HG02678 (cell line): ENCODE measurements at regions not wholly inside any gene's neighbourhood (a gene's known extent, or its start where the extent isn't known, plus 50 kb on each side); places are given as distances from the start of the nearest gene placed in this dataset.

Experiments used
- ATAC-seq: cut with Tn5 transposase; IDR thresholded peaks from one replicate; pipeline ENCODE4 v1.9.1; 2021; ENCODE audit warnings: mild to moderate bottlenecking, moderate library complexity; ENCODE audit not compliant: unreplicated experiment

DNA sequence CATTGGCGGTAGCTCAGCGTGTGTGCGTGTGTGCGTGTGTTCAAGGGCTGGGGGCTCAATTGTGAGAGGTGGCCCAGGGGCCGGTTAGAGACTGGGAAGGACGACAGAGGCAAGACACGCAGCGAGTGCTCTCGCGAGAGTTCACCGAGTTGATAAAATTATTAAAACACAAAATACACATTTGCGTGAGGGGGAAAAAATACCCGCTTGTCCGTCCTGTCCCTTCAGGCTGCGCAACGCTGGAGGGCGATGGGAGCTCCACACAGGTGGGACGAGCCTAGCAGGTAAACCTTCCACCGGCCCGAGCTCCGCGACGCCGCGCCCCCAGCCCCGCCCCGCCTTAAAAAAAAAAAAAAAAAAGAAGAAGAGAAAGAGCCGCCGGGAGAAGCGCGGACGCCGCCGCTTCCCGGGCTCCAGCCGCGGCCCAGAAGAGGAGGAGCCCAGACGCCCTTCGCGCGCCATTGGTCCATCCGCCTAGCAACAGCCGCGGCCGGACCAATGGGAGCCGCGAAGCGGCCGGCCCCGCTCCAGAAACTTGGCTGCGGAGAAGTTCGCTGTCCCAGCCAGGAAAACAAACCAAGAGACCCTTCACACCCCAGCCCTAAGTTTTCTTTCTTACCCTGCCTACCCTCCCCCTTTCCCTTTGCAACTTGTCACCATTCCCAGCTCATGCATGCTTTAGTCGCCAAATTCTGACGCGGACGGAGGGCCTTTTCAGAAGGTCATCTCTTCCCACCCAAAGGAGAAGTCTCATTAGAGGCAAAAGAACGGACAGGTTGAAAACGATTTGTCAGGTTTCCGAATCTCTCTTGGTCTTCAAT, 169.9 kb upstream of the MAF start:
- peak; percentile 99 for ATAC-seq

DNA sequence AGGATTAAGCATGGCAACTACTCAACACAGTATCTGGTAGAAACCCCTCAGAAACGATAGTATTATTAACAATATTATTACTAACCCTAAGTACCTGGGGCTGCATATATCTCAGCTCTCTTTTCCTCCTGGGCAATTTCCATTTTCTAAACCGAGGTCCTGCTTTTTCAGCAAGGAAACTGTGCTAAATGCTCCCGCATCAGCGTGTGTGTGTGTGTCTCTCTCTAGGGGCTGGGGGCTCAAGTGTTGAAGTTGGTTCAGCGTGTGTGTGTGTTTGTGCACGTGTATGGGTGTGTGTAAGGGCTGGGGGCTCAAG, 169.3 kb upstream of the MAF start:
- ATAC-seq, result no peak

DNA sequence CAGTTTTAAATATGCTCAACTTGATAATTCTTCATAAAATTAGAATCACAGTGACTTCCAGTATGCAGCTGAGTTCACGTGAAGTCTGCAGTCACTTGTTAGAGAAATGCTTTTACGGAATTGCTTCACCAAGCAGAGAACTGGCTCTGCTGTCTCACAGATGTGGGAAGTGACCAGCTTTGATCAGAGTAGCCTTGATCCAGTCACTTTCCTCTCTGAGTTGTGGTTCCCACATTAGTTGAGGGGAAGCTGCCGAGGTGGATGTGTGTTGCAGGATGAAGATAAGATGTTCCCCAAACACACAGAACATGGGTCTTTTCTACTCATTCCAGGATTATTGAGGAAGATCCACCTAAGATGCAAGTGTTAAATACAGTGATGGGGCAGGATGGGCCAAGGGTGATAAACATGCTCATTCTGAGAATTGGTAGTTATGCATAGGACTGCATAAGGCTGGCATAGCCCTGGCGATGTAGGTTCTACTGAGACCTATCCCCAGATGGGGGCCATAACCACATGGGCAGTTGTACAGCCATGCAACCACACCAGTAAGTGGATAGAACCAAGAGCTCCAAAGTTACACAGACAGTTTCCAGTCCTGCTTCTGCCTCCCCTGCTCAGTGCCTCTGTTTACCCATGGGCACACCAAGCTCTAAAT, 168.9 kb upstream of the MAF start:
- ATAC-seq, result no peak

DNA sequence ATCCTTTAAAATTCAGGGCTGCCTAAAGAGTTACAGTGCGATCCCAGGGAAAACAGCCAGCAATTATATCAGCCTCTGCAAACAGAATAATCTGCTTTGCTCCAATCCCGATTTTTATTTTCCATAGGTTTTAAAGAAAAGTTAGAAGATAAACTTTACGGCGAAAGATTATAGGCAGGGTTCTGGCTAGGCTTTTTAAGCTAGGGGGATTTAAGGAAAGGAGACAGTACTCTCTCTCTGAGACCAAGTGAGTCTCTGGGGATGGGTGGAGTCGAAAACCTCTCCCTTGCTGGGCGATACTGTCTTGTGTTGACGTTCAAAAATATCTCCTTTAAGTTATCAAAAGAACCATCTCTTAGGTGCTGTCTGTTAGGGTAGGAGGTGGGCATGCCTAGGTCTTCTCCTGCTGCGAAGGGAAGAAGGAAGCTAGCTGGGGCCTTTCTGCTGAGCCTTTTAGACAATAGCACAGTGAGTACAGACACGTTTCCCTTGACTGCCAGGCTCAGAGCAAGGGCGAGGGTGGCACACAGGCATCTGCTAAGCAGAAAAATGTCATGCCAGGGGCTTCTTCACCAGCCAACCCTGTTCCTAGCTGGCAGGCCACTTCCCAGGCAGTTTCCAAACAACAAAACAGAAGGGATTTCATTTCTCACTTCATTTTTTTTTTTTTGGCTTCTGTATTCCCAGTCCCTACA, 167.9 kb upstream of the MAF start:
- no peak for ATAC-seq

DNA sequence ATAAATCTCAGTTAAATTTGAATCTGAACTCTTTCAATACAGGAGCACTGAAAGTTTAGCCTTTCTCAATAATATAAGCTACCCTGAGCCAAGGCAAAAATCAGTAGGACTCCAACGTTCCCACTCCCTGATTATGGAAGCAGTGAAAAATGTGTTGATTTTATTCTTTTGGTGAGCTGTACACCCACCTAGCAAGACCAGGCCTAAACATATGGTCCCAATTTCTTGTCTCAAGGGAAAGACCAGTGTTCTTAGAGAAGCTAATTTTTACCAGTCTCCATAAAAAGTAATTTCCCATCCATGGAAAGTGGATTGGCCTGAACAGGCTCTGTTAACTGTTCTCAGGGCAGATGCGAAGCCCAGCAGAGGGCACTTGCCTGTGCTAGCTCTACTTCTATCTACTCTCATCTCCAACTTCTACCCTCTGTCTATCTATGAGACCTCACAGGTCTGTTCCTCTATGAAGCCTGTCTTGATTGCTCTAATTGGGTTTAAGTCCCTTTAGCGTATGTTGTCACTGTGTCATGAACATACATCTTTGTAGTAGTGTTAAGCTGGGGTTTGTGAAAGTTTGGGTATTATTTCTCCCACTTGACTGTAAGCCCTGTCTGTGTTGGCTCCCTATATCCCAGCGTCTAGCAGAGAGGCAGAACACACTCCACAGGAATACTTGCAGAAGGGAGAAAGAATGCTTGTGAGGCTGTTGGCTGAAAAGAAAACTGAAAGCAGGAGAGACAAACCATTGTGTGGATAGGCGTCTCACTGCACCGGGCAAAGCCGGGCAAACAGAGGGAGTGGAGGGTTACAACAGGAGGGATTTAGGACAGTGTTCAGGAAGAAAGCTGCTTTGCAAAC, 167.1 kb upstream of the MAF start:
- no peak for ATAC-seq

DNA sequence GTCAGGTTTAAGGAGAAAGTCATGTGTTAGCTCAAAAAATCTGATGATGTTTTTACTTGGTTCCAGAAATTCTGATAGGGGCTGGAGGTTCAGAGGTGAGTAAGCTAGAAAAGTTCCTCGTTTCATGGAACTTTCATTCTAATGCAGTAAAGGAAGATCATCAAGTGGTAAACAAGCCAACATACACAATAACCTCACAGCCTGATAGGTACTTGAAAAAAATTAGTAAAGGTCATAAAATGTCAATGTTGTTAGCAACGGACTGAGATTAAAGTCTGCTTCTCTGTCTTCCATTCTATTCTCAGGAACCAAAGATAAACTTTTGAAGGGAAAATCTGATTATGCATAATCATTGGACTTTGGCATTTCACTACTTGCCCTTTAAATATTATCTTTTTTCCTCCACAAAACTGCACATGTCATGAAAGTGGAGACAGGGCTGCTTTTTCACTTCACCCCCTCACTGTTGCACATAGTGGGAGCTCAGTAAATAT, 165.4 kb upstream of the MAF start:
- ATAC-seq, result no peak

DNA sequence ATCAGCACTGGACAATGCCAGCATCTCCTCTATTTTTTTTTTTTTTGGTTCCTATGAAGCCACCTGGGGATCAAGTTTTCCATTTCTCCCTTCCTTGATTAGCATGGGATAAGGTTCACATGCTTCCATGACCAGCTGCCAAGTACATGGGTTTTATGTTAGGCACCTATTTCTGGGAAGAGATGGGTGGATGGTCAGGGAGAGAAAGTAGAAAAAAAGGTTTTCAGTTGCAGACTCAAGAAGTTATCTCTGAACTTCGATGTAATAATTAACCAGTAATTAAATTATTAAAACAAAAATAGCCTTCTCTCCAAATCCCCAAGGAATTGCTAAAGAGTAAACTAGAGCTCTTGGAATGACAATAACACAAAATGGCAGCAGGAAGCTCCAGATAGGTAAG, 164.9 kb upstream of the MAF start:
- ATAC-seq, result no peak

DNA sequence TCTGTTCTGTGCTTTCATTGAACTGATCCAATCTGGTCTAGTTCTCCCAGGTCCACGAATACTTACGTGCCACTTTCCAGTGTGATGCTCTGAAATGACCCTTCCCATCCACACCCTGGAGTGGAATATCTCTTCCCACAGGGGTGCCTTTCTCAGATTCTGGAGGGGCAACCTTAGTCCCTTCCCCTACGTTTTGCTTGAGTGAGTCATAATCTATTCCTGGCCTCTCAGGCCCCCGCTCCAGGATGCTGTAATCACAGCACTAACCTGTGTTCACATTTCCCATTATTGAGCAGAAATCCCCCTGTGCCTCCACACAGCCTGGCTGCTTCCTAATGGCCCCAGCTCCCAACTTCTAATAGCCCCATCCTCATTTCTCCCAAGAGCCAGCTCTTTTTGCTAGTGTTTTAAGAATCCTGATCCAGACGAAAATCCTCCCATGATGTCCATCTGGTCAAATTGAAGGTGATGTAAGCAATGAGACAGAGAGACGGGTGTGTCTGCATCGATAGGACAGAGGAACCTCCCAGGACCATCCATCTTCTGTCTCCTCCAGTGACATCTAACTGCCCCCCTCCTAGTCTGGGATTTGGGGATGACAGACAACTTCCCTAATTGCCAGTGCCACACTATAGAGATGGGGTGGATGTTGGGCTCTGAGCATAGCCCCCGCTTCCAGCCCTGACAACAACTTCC, 164.0 kb upstream of the MAF start:
- no peak for ATAC-seq

DNA sequence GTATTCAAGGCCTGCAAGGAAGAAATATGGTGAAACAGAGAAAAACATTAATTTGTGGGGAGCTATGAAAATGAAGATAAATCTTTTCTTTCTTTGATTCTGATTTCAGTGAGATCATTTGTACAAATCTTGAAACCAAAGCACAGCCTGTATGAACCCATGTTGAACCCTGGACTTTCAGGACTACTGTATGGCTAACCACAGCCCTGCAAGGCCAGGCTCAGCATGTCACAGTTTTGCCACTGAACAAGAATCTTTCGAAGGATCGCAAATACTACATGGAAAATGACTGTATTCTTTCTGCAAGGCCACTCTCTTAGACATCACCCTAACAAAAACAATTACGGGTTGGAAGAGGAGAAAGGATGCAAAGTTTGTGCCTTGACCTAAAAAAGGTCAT, 161.7 kb upstream of the MAF start:
- ATAC-seq, result no peak

DNA sequence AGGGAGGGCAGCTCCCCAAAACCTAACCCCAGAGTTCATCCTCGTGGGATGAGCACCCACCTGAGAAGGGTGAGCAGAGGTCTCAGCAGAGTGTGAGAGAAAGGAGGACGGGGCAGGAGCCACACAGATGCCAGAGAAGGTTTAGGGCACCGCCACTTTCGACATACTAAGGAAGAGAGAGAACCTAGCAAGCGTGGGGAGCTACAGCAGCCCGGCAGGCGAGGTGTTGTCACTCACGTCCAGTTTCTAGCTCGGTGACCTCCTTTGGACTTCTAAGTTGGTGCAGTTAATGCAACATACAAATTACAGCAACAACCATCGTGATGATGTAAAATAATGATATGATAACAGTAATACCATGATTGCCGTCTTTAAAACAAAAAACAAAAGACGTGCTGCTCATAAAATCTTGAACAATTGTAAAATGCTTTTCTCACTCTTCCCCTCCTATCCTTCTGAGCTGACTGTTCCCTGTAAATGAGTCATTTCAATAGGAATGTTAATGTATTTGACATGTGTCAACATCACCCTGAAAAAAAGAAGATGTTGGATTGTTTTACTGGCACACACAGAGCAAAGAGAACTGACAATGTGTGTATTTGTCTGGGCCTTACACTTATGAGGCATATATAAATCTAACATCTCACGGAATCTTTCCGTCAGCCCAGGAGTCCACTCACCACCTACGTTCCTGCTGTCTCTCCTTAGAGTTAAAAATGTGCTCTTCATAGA, 158.2 kb upstream of the MAF start:
- no peak for ATAC-seq

DNA sequence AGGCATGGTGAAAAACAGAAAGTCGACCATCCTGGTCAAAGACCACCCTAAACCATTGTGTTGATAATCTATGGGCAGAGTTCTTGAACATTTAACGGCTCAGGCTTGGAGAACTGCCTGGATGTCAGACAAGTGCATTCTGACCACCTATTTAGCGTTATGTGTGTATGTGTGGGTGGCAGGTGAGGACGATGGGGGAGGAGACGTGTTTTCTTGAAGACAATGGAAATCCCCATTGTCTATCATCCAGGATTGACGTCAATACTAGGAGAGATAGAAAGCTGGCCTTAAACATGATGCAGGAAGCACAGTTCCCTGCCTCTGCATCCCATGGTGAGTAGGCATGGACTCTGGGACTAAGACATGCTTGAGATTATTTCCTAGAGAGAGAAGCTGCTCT, 157.4 kb upstream of the MAF start:
- no peak for ATAC-seq

DNA sequence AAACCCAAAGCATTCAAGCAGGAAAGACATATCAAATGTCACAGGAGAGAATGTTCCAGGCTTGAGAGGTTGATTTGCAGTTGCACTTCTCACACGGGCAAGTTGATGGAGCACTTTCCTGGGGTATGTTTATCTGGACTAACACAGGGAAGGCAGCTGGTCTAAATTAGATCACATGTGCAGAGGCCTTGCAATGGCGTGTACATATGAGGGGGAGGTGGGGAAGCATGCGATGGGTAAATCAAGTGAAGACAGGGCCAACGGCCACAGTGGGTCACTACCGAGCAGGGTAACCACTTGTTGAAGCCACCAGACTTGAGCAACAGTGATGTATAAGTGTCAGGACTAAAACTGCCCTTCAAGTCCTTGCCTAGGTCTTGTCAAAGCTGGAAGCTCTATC, 156.6 kb upstream of the MAF start:
- ATAC-seq, result no peak

DNA sequence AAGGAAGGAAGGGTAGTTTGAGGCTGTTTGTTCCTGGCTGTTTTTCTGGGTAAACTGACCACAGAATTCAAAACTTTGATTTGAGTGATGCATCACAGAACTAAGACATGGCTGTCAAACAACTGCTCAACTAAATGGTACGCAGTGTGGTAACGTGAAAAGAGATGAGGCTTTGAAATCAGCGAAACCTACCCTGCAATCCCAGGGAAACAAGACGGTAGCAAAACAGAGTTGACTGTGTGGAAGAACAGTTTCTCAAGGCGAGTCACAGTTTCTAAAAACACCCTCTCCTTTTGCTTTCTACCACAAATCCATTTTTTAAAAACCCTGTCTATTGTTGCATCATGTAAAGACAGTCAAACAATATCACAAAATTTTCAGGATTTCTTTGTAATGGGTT, 156.0 kb upstream of the MAF start:
- no peak for ATAC-seq

DNA sequence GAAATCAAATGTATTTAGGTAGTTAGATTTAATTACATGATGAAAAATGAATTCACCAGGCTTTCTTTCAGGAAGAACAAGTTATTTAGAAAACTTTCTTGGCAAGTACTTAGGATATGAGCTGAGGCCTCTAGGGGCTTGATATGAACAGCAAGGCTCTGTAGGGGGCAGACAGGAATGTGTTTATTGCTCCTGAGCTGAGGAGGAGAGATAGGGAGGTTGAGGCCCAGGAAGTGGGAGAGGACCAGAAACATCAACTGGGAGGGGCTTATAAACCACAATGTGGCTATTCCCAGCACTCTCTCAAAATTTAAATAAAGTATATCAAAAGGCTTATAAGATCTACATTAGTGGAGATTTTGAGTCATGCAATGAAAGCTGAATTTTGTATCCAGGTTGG, 154.0 kb upstream of the MAF start:
- ATAC-seq, result no peak

DNA sequence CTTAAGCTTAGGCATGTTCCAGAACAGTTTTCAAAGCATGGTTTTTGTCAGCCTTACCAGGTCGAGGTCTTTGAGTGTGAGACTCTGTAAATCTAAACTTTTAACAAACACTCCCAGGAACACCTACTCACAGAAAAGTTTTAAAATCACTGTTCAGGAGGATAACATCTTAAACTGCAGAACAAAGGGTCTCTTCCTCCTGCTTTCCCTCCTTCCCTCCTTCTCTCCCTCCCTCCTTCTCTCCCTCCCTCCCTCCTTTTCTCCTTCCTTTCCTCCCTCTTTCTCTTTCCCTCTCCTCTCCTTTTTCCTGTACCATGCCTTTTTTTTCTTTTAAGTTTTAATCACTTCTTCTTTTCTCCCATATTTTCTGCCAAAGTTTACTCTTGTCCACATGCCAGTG, 153.5 kb upstream of the MAF start:
- no peak for ATAC-seq

DNA sequence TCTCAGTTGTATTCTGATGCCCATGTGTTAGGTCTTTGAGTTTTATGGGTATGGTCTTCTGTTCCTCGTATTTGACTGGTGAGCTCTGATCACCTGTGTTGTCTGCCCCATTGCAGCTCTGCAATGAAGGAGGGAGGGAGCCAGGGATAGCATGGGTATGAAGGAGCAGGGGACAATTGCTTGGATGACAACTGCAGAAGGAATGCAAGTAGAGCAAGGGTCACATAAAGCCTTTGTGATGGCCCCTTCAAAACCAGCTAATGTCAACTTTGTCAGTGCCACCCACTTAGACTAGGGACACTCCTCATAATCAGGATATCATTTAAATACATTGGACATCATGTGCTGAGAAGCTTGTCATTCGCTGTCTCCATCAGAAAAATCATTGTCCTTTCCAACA, 152.7 kb upstream of the MAF start:
- no peak for ATAC-seq

DNA sequence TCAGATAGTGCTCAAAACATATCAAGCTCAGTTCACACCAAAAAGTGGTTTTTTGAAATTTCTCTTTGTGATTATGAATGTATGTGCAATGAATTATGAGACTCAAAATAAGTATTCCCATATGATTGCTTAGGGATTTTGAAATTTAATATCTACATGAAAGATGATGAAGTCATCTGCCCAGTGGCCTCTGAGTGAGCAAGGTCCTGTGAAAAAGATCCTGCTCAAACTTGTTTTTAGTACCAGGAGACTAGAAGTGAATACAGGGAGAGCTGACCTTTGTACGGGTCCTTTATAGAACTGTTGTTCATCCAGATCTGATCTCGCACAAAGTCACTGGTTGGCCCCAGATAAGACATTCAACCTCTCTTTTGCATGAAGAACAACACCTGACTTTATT, 151.9 kb upstream of the MAF start:
- ATAC-seq, result no peak

DNA sequence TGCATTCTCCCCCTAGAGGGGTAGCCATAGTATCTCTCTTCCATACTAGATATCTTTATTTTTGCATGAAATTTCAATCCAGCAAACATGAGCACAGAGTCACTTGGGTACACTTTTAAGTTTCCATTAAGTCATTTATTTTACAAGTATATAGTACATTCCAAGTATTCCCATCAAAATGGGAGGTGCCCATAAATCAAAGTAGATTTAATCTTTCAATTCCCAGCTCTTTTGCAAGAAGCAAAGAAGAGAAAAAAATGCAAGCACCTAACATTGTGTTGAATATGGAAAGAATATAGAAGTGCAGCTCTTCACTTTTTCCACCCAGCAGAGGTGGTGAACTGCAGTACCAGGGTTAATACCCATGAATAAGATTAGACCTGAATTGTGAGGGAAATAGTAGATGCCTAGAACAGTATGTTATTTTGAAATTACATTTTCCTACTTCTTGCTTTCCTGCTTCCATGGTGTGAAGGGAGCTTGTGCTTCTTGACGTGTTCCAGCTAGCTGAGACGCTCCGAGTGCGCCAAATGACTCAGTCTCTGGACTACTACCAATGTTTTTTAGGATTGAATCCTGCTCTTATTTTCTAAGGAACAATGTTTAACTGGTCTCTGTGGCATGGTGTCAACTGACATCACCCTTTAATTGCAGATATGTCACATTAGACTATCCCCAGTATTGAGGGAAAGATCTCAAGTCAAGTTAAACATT, 151.1 kb upstream of the MAF start:
- no peak for ATAC-seq

DNA sequence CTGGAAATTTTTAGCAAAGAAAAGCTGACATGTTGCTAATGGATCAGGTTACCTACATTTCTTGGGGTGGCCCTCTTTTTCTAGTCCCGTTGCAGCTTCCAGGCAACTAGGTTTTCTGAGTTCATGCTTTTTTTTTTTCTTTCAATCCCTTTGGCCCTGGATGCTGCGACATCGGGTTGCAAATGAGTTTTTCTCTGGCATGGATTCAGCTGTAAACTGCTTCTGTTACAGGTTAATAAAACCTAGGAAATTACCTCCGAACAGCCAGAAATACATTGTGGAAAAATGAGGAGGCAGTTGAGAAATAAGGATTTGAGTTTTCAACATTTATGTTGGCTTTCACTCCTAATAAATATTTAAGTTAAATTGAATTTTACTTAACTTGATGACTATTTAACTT, 149.8 kb upstream of the MAF start:
- ATAC-seq, result no peak
